Fibroblast of skin of right biceps (primary cell): ENCODE measurements at regions not wholly inside any gene's neighbourhood (a gene's known extent, or its start where the extent isn't known, plus 50 kb on each side); places are given as distances from the start of the nearest gene placed in this dataset.

Experiments
- DNase-seq: peaks from one replicate; pipeline ENCODE4 v3.0.0-alpha.2; 2013

GRCh38 chr1:217196616-217197015 lies 434.3 kb downstream of the GPATCH2 start:
- no peak for DNase-seq

- DNase-seq: no peak
Observed at GRCh38 chr1:217193151-217193550, 437.7 kb downstream of the GPATCH2 start.

GRCh38 chr1:217191441-217191840 lies 439.4 kb downstream of the GPATCH2 start:
- DNase-seq: no peak

- no peak for DNase-seq
Observed at GRCh38 chr1:217190359-217190758, 440.5 kb downstream of the GPATCH2 start.

GRCh38 chr1:217189362-217189761 lies 441.5 kb downstream of the GPATCH2 start:
- no peak for DNase-seq

- no peak for DNase-seq
Observed at GRCh38 chr1:217188280-217189237, 442.3 kb downstream of the GPATCH2 start.

GRCh38 chr1:217186664-217187063 lies 444.2 kb downstream of the GPATCH2 start:
- no peak for DNase-seq

GRCh38 chr1:217184854-217185253 lies 446.0 kb downstream of the GPATCH2 start:
- no peak for DNase-seq

GRCh38 chr1:217182992-217183391 lies 447.9 kb downstream of the GPATCH2 start:
- DNase-seq: no peak

- DNase-seq: no peak
Observed at GRCh38 chr1:217181756-217182155, 449.1 kb downstream of the GPATCH2 start.

- no peak for DNase-seq
Observed at GRCh38 chr1:217181176-217181746, 449.6 kb downstream of the GPATCH2 start.

- DNase-seq: no peak
Observed at GRCh38 chr1:217180443-217180842, 450.4 kb downstream of the GPATCH2 start.

- no peak for DNase-seq
Observed at GRCh38 chr1:217164403-217164802, 441.2 kb upstream of the ESRRG start.

- DNase-seq: no peak
Observed at GRCh38 chr1:217153361-217153760, 430.1 kb upstream of the ESRRG start.

GRCh38 chr1:217150366-217150765 lies 427.1 kb upstream of the ESRRG start:
- DNase-seq: no peak

- no peak for DNase-seq
Observed at GRCh38 chr1:217149791-217150190, 426.6 kb upstream of the ESRRG start.

GRCh38 chr1:217141711-217142110 lies 418.5 kb upstream of the ESRRG start:
- DNase-seq: no peak

GRCh38 chr1:217140041-217140901 lies 417.0 kb upstream of the ESRRG start:
- no peak for DNase-seq

- DNase-seq: no peak
Observed at GRCh38 chr1:217139513-217139912, 416.3 kb upstream of the ESRRG start.

- no peak for DNase-seq
Observed at GRCh38 chr1:217138799-217139466, 415.7 kb upstream of the ESRRG start.

- DNase-seq: no peak
Observed at GRCh38 chr1:217138173-217138765, 415.0 kb upstream of the ESRRG start.

GRCh38 chr1:217137210-217137881 lies 414.1 kb upstream of the ESRRG start:
- DNase-seq: no peak
